ENCODE measurements at regions not wholly inside any gene's neighbourhood (a gene's known extent, or its start where the extent isn't known, plus 50 kb on each side); places are given as distances from the start of the nearest gene placed in this dataset.
"Not testable (repeated sequence)": the region's sequence is repeated elsewhere in the genome, so short reads cannot be mapped to it uniquely, and the experiment has no call there.

DNA sequence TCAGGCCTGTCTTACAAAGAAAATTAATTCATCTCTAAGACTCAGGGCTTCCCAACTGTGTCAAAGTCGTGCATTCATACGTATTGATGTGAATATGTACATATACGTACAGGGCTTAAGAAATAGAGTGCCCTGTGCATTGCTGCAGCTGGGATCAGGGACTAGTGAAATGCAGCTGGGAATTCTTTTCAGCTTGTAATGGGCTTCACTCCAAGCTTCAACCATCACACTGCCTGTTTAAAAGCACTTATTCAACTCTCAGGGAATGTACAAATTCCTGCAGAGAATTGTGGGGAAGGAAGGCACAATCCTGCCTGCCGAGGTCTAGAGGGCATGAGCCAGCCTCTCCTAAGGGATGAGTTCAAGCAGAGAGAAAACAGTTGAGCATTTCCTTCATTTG lies 59.6 kb upstream of the MAN2A1 start:
- no peak for DNase-seq

DNA sequence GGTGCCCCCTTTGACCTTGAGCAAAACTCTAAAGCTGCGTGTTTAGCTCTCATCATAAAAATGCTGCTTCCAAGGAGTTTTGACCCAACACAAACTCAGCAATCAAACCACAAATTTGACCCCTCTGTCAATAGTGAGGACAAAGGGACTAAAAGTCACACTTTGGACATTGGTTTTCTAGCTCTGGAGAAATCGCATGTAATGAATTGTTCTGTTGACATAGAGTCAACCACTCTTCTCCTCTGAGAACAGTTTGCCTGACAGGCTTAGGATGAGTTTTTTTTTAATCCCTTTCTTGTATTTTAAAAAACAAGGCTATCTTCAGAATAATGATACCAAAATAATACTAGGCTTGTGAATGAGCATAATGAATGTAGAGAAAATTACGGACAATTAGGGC lies 61.1 kb upstream of the MAN2A1 start:
- DNase-seq, result no peak

DNA sequence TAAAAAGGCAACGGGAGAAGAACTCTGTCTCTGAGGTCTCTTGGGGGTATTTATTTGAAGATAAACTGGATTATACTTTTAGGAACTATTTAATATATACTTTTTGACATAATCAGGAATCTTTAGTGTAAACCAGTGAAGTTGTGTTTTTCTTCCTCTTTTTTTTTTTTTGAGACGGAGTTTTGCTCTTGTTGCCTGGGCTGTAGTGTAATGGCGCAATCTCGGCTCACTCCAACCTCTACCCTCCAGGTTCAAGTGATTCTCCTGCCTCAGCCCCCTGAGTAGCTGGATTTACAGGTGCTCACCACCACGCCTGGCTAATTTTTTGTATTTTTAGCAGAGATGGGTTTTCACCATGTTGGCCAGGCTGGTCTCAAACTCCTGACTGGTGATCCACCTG lies 68.5 kb upstream of the MAN2A1 start:
- not testable (repeated sequence) for DNase-seq

DNA sequence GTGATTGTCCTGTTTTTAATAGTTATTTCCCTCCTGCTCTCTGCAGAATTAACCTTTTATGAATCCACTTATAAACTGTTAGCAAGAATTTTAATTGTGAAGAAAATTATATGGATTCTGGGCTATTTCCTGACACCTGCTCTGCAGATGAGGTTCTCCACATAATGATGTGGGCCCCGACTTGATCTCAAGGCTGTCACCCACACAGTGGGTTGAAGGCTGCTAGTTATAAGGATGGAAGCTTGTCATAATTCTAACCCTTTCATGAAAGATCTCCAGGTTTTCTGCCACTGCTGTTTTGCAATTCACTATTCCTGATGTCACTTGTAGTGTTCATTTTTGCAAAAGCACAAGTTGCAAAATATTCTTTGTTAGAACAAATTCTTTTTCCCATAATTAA lies 69.1 kb upstream of the MAN2A1 start:
- DNase-seq, result no peak

DNA sequence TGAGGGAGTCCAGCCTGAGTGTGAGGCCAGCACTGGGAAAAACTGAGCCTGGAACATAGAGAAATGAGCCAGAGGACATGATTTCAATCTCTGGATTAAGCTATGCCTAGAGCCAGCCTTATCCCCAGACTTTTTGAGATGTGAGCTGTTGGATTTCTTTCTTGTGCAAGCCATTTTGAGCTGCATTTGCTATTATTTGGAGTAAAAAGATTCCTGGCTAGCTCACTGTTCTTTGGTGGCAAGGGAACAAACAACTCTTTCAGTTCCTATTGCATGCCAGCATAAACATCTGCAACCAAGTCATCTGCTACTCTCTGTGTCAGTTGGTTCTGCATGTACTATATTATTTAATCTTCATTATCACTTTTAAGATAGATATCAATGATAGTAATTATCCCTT lies 70.1 kb upstream of the MAN2A1 start:
- DNase-seq, result no peak

DNA sequence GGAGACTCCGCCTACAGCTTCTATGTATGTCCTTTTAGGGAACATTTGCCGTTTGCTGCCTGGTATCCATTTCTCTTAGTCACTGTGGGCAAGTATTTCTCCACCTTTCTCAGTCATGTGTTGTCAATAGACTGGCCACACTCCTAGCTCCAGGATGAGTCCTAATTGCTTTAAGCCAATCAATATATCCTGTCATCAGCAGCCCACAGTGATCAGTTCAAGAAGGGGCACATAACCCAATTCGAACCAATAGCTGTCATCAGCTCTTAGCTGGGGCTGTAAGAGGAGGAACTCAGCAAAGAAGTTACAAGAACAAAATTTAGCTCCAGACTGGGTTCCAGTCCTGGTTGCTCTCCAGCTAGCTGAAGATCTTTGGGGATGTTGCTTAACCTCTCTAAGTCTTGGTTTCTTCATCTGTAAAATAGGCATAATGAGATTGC lies 70.7 kb upstream of the MAN2A1 start:
- no peak for DNase-seq

DNA sequence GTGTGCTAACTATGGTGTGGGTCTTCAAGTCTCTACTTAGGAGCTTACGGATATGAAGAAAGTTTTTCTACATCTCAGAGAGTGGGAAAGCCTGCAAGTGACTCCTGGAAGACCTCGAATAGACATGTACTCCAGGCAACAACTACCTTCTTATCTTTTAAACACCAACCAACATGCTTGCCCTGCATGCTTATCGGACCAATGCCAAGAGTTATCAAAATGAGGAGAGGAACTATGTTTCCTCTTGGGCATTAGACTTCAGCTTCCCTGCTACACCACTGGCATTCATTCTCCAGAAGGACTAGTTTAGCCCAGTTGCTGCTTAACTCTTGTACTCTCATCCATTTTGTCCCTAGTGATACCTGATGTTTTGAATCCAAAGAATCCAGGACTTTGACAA lies 74.7 kb upstream of the MAN2A1 start:
- DNase-seq, result no peak

DNA sequence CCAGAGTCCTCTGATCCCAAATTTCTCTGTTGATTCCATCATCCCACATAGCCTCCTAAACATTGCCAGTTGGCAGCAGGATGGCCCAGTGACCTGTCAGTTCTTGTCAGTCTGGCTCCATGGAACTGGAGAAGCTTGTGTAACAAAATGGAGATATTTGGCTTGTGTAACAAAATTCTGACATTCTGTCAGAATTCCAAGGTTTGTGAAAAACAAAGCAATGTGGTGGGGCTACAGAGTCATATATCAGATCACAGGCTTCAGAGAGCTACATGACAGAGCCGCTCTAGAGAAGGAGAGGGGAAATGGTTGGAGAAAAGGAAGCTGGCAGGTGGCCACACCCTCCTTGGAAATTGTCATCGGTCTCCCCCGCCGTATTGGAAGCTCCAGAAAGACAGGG lies 75.4 kb upstream of the MAN2A1 start:
- no peak for DNase-seq

DNA sequence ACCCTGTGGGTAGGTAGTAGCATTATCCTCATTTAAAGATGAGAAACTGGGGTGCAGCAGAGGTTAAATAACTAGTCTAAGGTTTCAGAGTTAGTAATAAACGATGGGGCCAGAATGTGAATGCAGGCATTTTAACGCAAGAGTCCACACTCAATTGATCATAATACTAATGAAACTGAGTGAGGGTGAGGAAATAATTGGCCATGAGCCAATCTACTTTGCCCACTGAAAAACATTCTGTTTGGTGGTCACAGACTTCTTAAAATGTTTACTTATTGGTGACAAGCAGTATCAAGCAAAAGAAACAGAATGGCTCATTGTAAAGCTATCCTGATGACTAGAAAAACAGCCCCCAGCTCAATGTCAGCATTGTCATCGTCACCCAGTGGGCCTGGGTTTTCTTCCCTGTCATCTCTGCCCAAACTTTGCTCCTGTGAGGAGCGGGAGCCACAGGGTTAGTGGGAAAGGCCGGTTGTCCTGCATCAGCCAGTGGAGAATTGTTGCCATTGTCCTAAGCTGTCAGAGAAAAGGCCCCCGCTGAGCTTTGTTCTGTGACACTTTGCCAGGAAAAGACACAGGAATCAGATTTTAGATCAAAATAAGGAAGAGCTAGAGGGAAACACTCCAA lies 77.3 kb upstream of the MAN2A1 start:
- DNase-seq, result no peak

DNA sequence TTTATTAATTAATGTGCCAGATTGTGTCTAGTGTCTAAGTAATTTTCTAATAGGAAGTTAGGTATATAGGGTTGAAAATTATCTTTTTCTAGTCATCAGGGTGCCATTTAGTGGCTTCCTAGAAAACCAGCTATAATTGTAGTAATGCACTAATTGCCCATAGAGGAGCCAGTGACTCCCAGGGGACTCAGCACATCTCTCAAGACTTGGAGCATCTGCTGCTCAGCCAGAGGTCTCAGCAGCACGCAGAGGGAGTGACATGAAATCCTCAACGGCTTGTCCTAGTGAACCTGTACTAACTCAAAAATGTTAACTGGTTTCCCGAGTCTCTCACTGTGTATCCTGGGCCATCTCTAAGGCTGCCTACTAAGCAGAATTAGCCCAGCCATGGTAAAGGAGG lies 78.2 kb upstream of the MAN2A1 start:
- no peak for DNase-seq

DNA sequence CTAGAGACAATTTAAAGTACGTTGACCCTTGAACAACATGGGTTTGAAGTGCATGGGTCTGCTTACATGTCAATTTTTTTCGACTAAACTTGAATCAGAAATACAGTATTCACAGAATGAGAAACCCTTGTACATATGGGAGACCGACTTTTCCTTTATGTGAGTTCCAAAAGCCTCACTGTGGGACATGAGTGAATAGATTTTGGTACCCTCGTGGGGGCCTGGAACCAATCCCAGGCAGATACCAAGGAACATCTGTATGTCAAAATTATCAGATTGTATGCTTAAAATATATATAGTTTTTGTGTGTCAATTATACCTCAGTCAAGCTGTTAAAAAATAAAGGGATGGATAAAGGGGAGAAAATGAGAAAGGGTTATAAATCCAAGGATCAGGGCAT lies 78.7 kb upstream of the MAN2A1 start:
- DNase-seq, result no peak

DNA sequence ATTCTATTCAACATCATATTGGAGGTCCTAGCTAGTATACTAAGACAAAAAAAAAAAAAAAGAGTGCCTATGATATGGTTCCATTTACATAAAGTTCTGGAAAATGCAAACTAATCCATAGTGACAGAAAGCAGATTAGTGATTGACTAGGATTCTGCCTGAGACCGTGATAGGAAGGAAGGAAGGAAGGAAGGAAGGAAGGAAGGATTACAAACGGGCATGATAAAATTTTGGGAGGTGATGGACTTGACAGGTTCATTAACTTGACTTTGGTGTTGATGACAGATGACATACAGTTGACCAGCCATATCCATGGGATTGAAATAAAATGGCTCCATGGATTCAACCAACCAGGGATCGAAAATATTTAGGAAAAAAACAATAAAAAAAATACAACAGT lies 79.1 kb upstream of the MAN2A1 start:
- no peak for DNase-seq

DNA sequence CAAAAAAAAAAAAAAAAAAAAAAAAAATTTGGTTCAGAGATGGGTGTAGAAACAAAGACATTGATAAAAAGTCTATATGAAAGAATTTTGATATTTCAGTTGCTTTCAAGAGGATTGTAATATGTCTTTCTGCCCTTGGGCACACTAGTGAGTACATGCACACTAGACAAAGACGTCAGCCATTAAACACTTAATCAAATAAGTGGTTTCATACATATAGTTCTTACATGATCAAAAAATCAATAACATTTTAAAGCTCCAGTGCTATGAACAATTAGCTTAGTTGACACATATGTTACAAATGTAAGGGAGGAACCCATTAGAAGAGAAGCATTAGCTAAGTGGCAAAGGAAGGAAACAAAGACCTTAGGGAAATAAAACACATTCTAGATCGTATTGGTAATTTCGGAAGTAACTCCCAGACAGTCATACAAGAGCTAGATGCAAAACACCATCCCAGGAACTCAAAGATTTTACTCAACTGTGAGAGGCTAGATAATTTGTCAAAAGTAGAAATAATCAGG lies 84.5 kb upstream of the MAN2A1 start:
- no peak for DNase-seq

DNA sequence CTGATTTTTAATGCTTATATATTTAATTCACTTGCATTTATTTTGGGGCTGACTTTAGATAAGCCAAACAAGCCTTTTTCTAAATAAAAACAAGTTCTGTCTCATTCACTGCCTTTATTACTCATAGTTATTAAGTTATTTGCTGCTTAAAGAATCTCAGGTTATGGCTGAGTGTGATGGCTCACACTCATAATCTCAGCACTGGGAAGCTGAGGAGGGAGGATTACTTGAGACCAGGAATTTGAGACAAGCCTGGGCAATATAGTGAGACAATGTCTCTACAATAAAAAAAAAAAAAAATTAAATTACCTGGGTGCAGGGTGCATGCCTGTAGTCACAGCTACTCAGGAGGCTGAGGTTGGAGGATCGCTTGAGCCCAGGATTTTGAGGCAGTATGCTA lies 85.0 kb upstream of the MAN2A1 start:
- no peak for DNase-seq

DNA sequence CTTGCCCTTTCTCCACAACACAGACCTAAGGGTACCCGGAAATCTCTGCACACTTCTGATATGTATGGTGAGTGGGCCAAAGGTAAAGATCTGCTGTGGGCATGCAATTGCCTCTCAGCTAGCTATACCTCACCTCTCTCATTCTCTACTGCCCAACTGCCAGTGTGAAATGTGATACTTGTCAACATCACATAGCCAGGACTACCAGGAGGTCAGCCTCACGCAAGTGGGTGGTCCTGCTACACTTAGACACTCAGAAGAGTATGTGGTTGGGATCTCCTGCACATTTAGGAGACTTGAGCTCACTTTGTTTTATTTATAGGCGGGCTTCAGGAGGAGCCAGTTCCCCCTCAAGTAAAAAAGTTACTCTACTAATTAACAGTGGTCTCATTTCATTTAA lies 88.0 kb upstream of the MAN2A1 start:
- no peak for DNase-seq

DNA sequence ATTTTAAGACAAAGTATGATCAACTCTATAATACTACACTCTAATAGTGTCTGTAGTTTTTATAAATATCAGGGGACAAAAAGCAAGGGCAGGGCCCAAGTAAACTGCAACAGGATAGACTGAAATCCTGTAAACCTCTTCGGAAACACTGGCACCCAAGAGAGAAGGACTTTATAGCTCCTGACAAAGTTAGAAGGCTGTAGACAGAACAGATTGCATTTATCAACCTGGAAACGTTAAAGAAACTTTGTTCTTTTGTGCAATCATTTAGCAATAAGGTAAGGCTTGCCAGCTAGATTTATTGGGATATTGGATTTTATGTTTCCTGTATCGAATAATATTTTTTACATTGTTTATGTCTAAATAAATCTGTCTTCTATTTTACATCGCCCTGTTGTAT lies 91.8 kb upstream of the MAN2A1 start:
- no peak for DNase-seq

DNA sequence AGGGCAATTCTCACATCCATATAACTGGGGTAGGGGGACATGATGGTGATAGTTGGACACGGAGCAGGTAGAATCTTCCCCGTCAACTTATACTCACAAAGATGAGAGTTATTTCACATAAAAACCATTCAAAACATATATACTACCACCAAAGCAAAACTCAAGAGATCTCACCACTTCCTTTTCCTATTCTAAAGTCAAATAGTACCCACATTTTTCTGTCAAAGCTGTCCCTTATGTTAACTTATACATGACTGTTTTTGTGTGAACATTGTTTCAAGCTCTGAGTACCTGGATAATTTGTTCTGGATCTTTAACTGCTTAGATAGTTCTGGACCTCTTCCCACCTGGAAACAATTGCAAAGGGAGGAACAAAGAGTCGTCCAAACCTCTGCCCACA lies 95.5 kb upstream of the MAN2A1 start:
- no peak for DNase-seq

DNA sequence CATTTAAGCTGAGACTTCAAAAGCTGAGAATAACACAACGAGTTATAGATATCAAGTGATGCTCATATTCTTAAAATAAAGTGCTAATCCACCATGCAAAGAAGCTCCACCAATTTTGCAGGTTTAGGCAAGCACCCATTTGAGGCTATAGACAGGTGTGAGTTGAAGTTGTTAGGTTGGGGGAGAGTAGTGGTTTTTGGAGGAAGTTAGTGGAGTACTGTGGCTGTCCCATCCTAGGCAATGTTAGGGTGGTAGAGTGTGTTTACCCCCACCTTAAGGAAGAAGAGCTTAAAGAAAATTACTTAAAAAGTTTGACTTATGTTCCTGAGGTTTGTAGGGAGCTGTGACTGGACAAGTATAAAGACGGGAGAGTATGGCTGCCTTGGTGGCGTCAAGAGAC lies 98.9 kb upstream of the MAN2A1 start:
- no peak for DNase-seq

DNA sequence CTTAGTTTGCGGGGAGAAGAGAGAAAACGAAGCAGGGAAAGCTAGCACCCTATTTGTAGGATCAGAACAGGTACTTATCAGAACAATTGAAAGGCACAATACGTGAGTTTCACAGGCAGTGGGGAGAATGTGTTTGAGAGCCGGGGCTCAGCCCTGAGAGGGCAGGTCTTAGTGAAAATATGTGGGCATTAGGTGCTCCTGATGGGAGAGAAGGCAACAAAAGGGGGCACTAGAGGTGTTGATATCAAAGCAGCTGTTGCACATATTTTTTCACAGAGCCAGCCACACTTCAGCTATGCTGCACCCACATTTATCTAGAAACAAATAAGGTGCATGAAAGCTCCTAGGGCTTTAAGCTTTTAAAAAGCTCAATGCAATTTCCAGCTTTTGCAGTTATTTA lies 99.7 kb upstream of the MAN2A1 start:
- peak in 1 of 2 experiments; percentile 3 for DNase-seq

DNA sequence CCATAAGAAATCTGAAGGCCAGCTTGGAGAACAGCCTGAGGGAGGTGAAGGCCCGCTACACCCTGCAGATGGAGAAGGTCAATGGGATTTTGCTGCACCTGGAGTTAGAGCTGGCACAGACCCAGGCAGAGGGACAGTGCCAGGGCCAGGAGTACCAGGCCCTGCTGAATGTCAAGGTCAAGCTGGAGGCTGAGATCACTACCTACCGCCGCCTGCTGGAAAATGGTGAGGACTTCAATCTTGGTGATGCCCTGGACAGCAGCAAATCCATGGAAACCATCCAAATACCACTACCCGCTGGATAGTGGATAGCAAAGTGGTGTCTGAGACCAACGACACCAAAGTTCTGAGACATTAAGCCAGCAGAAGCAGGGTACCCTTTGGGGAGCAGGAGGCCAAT lies 100.5 kb upstream of the MAN2A1 start:
- DNase-seq, result no peak

DNA sequence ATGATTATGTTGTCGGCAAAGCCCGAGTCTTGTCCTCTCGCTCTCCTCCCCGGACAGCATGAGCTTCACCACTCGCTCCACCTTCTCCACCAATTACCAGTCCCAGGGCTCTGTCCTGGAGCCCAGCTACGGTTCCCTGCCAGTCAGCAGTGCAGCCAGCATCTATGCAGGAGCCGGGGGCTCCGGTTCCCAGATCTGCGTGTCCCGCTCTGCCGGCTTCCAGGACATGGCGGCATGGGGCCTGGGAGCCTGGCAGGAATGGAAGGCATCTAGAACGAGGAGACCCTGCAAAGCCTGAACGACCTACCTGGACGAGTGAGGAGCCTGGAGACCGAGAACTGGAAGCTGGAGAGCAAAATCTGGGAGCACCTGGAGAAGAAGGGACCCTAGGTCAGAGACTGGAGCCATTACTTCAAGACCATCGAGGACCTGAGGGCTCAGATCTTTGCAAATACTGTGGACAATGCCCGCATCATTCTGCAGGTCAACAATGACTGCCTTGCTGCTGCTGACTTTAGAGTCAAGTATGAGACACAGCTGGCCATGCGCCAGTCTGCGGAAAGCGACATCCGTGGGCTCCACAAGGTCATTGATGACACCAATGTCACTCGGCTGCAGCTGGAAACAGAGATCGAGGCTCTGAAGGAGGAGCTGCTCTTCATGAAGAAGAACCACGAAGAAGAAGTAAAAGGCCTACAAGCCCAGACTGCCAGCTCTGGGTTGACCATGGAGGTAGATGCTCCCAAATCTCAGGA lies 101.3 kb upstream of the MAN2A1 start:
- no peak for DNase-seq

DNA sequence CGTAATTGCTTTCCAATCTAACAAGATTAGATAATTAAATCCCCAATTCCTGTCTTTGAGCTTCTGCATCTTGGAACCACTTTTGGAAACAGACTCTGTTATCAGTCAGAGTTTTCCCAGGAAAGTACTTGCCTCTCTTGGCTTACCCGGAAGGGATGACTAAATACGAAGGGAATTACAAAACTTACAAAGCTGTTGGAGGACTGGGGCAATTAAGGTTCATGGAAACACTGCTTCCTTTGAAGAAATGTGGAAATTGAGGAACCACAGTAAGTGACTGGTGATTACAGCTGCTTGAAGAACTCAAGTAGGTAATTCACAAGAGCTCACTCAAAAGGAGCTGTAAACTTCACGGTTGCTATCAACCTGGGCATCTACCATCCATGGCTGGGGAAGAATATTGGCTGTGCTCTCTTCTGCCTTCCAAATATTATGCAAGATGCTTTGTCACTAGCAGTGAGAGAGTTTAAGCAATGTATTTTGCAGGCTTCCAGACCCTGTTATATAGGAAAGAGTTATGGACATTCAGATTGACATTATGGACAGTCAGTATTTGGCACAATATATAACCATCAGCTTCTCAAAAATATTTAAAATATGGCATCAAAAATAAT lies 104.6 kb upstream of the MAN2A1 start:
- no peak for DNase-seq

DNA sequence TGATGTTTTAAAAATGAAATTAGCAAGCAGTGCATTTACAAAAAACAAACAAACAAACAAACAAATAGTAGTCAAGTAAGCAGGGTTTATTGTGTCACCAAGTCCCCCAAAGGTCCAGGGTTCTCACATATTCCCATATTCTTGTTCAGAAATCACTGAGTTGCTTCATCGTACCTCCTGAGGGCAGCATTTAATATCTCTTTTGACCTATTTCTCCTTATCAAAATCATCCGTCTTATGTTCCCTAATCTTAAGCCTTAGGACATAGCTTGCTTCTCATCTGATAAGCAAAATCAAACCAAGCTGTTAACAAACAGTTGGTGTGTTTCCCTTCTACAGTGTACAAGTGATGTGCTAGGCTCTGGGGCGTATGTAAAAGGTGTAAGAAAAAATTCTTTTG lies 109.5 kb upstream of the MAN2A1 start:
- DNase-seq, result no peak

DNA sequence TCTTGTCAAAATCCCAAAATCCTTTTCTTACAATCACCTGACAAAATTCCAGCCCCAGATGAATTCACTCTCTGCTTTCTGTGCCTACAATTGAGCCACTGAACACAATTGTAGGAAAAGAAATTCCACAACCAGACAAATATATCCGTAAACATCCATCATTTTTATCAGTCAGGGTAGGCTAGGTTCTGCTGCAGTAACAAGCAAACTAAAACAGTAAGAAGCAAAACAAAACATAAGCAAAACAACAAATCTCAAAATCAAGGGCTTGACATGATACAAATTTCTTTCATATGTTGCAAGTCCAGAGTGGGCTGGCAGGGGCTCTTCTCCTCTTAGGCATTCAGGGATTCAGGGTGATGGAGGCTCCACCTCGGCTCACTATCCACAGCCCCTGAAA lies 114.2 kb upstream of the MAN2A1 start:
- no peak for DNase-seq
